Breast epithelium (tissue), 3 donors: ENCODE measurements at regions not wholly inside any gene's neighbourhood (a gene's known extent, or its start where the extent isn't known, plus 50 kb on each side); places are given as distances from the start of the nearest gene placed in this dataset.

Source experiments
- CTCF ChIP-seq, 3 donors: fragments of 450-650 bp; IDR thresholded peaks; one replicate each; pipeline ENCODE4 v1.5.1; 2016 to 2017; ENCODE audit warnings: antibody characterized with exemption in 3 of 3, mild to moderate bottlenecking in 3 of 3, moderate library complexity in 3 of 3
- POLR2A ChIP-seq: fragments of 450-650 bp; IDR thresholded peaks from one replicate; pipeline ENCODE4 v1.6.1; 2016; ENCODE audit warnings: antibody characterized with exemption, mild to moderate bottlenecking, moderate library complexity

GRCh38 chr15:29994284-29994683 is 88.5 kb upstream of the GOLGA8J start:
- TF ChIP-seq CTCF (IDR thresholded peaks at IDR 0.05) (no peak), POLR2A (no peak)
